ENCODE measurements at regions not wholly inside any gene's neighbourhood (a gene's known extent, or its start where the extent isn't known, plus 50 kb on each side); places are given as distances from the start of the nearest gene placed in this dataset.

DNA sequence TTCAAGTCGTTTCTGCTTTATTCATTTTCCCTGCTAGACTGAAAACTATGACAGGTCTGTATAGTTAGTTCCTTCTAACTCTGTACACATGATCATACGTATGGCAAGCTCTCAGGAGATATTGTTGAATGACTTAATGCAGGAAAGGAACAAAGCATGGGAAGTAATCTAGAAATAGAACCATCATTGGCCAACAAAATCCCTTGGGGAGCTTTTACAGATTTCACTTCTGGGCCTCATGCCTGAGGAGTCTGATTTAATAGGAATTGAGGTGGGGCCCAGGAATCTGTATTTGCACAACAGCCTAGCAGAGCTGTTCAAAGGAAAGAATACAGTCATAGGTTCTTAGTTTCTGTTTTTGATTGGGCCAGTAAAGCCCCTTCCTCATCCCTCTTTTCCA lies 229.2 kb downstream of the MAP2K6 start:
- no peaks in the 10 kb centered on the region for H3K4me1 ChIP-seq (ENCODE audit: control extremely low read depth in 1 of 4, control insufficient read depth in 4 of 4, insufficient read depth in 4 of 4, low read length in 3 of 4)
- H3K4me3 ChIP-seq (ENCODE audit: control insufficient read depth in 1 of 7, extremely low read depth in 1 of 7, insufficient read depth in 4 of 7, low read depth in 2 of 7, low read length in 6 of 7): no peak overlapping the region
- CTCF ChIA-PET: no interaction called here
- no peaks in the 10 kb centered on the region for H3K36me3 ChIP-seq (ENCODE audit: control insufficient read depth in 4 of 4, insufficient read depth in 4 of 4, low read length in 3 of 4)
- no peaks in the 10 kb centered on the region for H3K9me3 ChIP-seq (ENCODE audit: control extremely low read depth in 1 of 5, control insufficient read depth in 4 of 5, insufficient read depth in 2 of 5, low read depth in 1 of 5, low read length in 4 of 5)
- POLR2A ChIA-PET: no interaction called here
- no peak for DNase-seq
- no peaks in the 10 kb centered on the region for H3K27me3 ChIP-seq (replicated peaks in 2 of 5; ENCODE audit: control insufficient read depth in 4 of 5, insufficient read depth in 5 of 5, low read length in 4 of 5)
- WGBS (ENCODE audit: insufficient coverage): 94% methylated on average over 2 of the region's 2 CpGs
- H3K27ac ChIP-seq (ENCODE audit: insufficient read depth in 1 of 2, low read depth in 1 of 2, low read length in 2 of 2, poor library complexity in 1 of 2, severe bottlenecking in 2 of 2): no peak overlapping the region

DNA sequence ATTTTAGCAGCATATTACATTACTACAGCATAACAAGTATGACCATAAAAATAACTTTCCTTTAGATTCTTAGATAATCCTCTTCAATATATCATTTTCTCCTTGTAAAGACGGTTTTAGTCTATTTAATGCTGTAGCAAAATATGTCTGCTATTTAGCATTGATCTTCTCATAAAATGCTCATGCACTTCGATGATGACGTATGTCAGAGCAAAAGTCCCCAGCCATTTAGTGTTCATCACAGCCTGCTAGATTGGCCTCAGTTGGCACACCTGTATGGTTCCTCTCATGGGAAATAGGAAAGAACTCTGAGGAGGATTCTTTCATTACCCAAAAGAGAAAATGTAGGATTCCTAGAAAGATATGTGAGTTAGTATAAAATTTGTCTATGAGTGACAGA lies 232.2 kb downstream of the MAP2K6 start:
- H3K36me3 ChIP-seq (ENCODE audit: control insufficient read depth in 4 of 4, insufficient read depth in 4 of 4, low read length in 3 of 4): no peaks in the 10 kb centered on the region
- ChIA-PET CTCF (interaction anchor here (1.4 kb wide), 1 partner anchor 38 kb away, joined by 4 read pairs; no protein-coding TSS in a partner anchor), POLR2A (no interaction called here)
- no peak for DNase-seq
- H3K4me3 ChIP-seq (ENCODE audit: control insufficient read depth in 1 of 7, extremely low read depth in 1 of 7, insufficient read depth in 4 of 7, low read depth in 2 of 7, low read length in 6 of 7): no peak overlapping the region
- H3K27me3 ChIP-seq (replicated peaks in 2 of 5; ENCODE audit: control insufficient read depth in 4 of 5, insufficient read depth in 5 of 5, low read length in 4 of 5): no peaks in the 10 kb centered on the region
- H3K27ac ChIP-seq (ENCODE audit: insufficient read depth in 1 of 2, low read depth in 1 of 2, low read length in 2 of 2, poor library complexity in 1 of 2, severe bottlenecking in 2 of 2): no peak overlapping the region
- no CpG with 5 or more reads among the region's 3 CpGs for WGBS (ENCODE audit: insufficient coverage)
- H3K9me3 ChIP-seq (ENCODE audit: control extremely low read depth in 1 of 5, control insufficient read depth in 4 of 5, insufficient read depth in 2 of 5, low read depth in 1 of 5, low read length in 4 of 5): no peaks in the 10 kb centered on the region
- no peaks in the 10 kb centered on the region for H3K4me1 ChIP-seq (ENCODE audit: control extremely low read depth in 1 of 4, control insufficient read depth in 4 of 4, insufficient read depth in 4 of 4, low read length in 3 of 4)

DNA sequence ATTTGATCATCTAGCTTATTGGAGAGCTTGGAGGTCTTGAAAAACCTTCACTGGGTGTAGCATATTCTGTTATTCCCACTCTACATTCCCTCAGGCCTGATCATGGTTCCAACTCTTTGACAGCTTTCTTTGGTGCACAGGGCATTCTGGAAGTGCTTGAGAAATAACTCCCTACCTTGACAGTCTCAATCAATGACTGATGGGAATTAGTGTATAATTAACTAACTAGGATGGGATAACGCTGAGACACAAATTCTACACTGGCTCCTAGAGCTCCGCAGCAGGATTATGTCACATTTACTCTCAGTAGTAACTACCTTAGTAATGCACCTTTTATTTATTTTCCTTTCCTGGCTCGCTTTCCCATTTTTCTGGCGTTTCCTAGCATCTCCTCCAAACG lies 236.4 kb downstream of the MAP2K6 start:
- ChIA-PET POLR2A (no interaction called here), CTCF (no interaction called here)
- peaks cover 0 to 4% (median 0%) of the 10 kb centered on the region in 5 experiments for H3K9me3 ChIP-seq (ENCODE audit: control extremely low read depth in 1 of 5, control insufficient read depth in 4 of 5, insufficient read depth in 2 of 5, low read depth in 1 of 5, low read length in 4 of 5)
- WGBS (ENCODE audit: insufficient coverage): 100% methylated on average over 1 of the region's 5 CpGs
- no peak overlapping the region for H3K4me3 ChIP-seq (ENCODE audit: control insufficient read depth in 1 of 7, extremely low read depth in 1 of 7, insufficient read depth in 4 of 7, low read depth in 2 of 7, low read length in 6 of 7)
- H3K27ac ChIP-seq (ENCODE audit: insufficient read depth in 1 of 2, low read depth in 1 of 2, low read length in 2 of 2, poor library complexity in 1 of 2, severe bottlenecking in 2 of 2): no peak overlapping the region
- H3K4me1 ChIP-seq (ENCODE audit: control extremely low read depth in 1 of 4, control insufficient read depth in 4 of 4, insufficient read depth in 4 of 4, low read length in 3 of 4): no peaks in the 10 kb centered on the region
- H3K36me3 ChIP-seq (ENCODE audit: control insufficient read depth in 4 of 4, insufficient read depth in 4 of 4, low read length in 3 of 4): no peaks in the 10 kb centered on the region
- DNase-seq: no peak
- no peaks in the 10 kb centered on the region for H3K27me3 ChIP-seq (replicated peaks in 2 of 5; ENCODE audit: control insufficient read depth in 4 of 5, insufficient read depth in 5 of 5, low read length in 4 of 5)

DNA sequence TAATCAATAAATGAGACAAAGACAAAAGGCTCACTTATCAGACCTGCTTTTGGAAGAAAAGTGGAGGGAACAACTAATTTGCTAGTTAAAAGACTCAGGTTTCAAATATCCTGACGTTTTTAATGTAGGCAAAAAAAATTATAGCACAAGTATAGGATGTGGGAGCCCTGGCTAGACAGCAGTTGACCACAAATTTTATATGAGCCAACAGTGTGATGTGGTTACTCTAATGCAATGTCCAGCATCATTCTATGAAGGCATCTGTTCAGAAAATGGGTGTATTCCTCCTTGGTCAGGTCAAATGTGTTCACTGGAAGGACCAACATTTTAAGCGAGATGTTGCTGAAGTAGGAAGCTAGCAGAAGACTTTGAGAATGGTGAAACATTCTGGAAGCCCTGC lies 237.4 kb downstream of the MAP2K6 start:
- ChIA-PET POLR2A (no interaction called here), CTCF (no interaction called here)
- WGBS (ENCODE audit: insufficient coverage): 81% methylated on average over 2 of the region's 2 CpGs
- no peak for DNase-seq
- Histone ChIP-seq H3K27ac (ENCODE audit: insufficient read depth in 1 of 2, low read depth in 1 of 2, low read length in 2 of 2, poor library complexity in 1 of 2, severe bottlenecking in 2 of 2) (no peak overlapping the region), H3K4me3 (ENCODE audit: control insufficient read depth in 1 of 7, extremely low read depth in 1 of 7, insufficient read depth in 4 of 7, low read depth in 2 of 7, low read length in 6 of 7) (no peak overlapping the region), H3K9me3 (ENCODE audit: control extremely low read depth in 1 of 5, control insufficient read depth in 4 of 5, insufficient read depth in 2 of 5, low read depth in 1 of 5, low read length in 4 of 5) (peaks cover 0 to 4% (median 0%) of the 10 kb centered on the region in 5 experiments), H3K27me3 (replicated peaks in 2 of 5; ENCODE audit: control insufficient read depth in 4 of 5, insufficient read depth in 5 of 5, low read length in 4 of 5) (no peaks in the 10 kb centered on the region), H3K36me3 (ENCODE audit: control insufficient read depth in 4 of 4, insufficient read depth in 4 of 4, low read length in 3 of 4) (no peaks in the 10 kb centered on the region), H3K4me1 (ENCODE audit: control extremely low read depth in 1 of 4, control insufficient read depth in 4 of 4, insufficient read depth in 4 of 4, low read length in 3 of 4) (no peaks in the 10 kb centered on the region)

DNA sequence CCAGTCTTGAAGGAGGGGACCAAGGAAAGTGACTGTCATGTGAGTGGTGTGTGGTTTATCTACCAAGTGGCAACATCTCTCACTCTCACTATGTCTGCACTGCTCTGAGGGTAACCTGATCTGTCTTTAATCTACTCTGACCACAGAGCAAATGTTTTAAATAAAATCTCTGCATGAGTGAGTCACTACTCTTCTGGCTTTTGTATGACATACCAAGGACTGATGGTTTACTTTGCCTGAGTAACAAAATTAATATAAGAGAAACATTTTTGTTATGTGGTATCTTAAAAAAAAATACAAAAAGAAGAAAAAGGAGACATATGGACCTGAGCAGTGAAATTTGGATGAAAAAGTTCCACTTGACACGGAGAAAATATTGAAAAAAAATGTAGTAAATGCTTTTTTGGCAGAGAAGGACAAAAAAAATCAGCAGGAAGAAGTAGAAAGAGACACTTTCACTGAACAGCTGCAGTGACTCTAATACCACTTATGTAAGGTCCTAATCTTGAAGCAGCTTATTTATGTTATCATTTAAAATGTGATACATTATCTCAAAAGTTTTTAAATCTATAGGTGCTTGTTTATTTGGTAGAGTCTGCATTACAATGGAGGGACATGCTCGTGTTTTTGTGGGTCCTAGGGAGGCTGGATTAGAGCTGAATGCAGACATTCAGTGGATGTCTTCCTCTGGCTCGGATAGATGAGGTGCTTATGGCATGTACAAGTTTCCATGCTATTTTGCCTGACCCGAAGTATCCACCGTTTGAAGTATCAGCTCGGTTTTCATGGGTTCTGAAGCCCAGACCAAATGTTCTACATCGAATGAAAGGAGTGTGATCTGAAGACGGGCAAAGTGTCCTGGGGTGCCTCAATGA lies 240.7 kb downstream of the MAP2K6 start:
- Histone ChIP-seq H3K4me1 (ENCODE audit: control extremely low read depth in 1 of 4, control insufficient read depth in 4 of 4, insufficient read depth in 4 of 4, low read length in 3 of 4) (no peaks in the 10 kb centered on the region), H3K4me3 (ENCODE audit: control insufficient read depth in 1 of 7, extremely low read depth in 1 of 7, insufficient read depth in 4 of 7, low read depth in 2 of 7, low read length in 6 of 7) (no peak overlapping the region), H3K27me3 (replicated peaks in 2 of 5; ENCODE audit: control insufficient read depth in 4 of 5, insufficient read depth in 5 of 5, low read length in 4 of 5) (no peaks in the 10 kb centered on the region), H3K36me3 (ENCODE audit: control insufficient read depth in 4 of 4, insufficient read depth in 4 of 4, low read length in 3 of 4) (no peaks in the 10 kb centered on the region), H3K27ac (ENCODE audit: insufficient read depth in 1 of 2, low read depth in 1 of 2, low read length in 2 of 2, poor library complexity in 1 of 2, severe bottlenecking in 2 of 2) (no peak overlapping the region), H3K9me3 (ENCODE audit: control extremely low read depth in 1 of 5, control insufficient read depth in 4 of 5, insufficient read depth in 2 of 5, low read depth in 1 of 5, low read length in 4 of 5) (peaks cover 0 to 4% (median 0%) of the 10 kb centered on the region in 5 experiments)
- POLR2A ChIA-PET: no interaction called here
- CTCF ChIA-PET: no interaction called here
- no peak for DNase-seq
- WGBS (ENCODE audit: insufficient coverage): 97% methylated on average over 5 of the region's 8 CpGs

DNA sequence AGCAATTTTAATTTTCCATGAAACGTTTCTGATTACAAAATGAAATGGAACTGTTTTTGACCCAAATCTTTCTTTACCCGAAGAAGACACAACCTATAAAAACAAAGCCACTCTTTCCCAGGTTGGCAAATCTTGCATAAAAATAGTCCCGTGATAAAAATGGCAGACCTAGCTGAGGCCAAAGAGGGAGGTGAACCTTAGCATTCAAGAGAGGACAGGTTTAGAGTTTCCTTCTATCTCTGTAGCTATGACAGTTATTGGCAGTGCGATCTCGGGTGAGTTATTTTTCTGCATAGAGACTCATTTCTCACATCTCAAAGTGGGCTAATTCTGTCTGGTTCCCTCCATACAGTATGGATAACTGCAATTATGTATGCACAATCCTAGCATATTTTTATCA lies 241.4 kb downstream of the MAP2K6 start:
- no peak for DNase-seq
- no peaks in the 10 kb centered on the region for H3K27me3 ChIP-seq (replicated peaks in 2 of 5; ENCODE audit: control insufficient read depth in 4 of 5, insufficient read depth in 5 of 5, low read length in 4 of 5)
- H3K27ac ChIP-seq (ENCODE audit: insufficient read depth in 1 of 2, low read depth in 1 of 2, low read length in 2 of 2, poor library complexity in 1 of 2, severe bottlenecking in 2 of 2): no peak overlapping the region
- peaks cover 0 to 4% (median 0%) of the 10 kb centered on the region in 5 experiments for H3K9me3 ChIP-seq (ENCODE audit: control extremely low read depth in 1 of 5, control insufficient read depth in 4 of 5, insufficient read depth in 2 of 5, low read depth in 1 of 5, low read length in 4 of 5)
- H3K4me1 ChIP-seq (ENCODE audit: control extremely low read depth in 1 of 4, control insufficient read depth in 4 of 4, insufficient read depth in 4 of 4, low read length in 3 of 4): no peaks in the 10 kb centered on the region
- POLR2A ChIA-PET: no interaction called here
- WGBS (ENCODE audit: insufficient coverage): 87% methylated on average over 3 of the region's 5 CpGs
- H3K36me3 ChIP-seq (ENCODE audit: control insufficient read depth in 4 of 4, insufficient read depth in 4 of 4, low read length in 3 of 4): no peaks in the 10 kb centered on the region
- CTCF ChIA-PET: no interaction called here
- no peak overlapping the region for H3K4me3 ChIP-seq (ENCODE audit: control insufficient read depth in 1 of 7, extremely low read depth in 1 of 7, insufficient read depth in 4 of 7, low read depth in 2 of 7, low read length in 6 of 7)

DNA sequence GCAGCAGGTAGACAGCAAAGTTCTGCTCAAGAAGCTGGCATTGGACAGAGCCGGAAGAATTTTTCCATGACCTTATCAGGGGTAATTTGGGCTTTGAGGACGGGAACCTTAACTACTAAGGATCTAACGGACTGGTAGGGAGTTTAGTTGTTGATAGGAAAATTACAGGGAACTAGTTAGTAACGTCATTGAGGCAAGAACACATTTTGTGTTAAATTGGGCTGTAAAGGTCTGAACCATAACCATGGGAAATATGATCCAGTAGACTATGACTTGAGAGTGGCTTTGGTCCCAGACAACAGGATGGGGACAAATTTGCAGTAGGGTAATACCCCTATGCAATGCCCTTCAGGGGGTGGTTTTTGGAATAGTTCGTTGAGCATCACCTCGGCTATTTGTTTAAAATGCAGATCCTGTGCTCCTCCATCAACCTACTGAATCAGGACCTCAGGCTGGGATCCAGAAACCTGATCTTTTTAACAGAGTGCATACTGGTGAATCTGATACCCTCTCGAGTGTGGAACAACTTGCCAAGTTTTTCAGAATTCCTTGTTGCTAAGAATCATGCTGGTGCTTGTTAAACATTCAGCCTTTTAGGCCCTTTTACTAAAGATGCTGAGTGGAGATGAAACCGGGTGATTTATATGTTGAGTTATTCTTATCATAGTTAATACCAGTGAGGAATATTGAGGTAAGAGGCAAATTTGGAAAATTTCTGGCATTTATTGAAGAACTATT lies 255.1 kb downstream of the MAP2K6 start:
- Histone ChIP-seq H3K4me3 (ENCODE audit: control insufficient read depth in 1 of 7, extremely low read depth in 1 of 7, insufficient read depth in 4 of 7, low read depth in 2 of 7, low read length in 6 of 7) (no peak overlapping the region), H3K9me3 (ENCODE audit: control extremely low read depth in 1 of 5, control insufficient read depth in 4 of 5, insufficient read depth in 2 of 5, low read depth in 1 of 5, low read length in 4 of 5) (no peaks in the 10 kb centered on the region), H3K27me3 (replicated peaks in 2 of 5; ENCODE audit: control insufficient read depth in 4 of 5, insufficient read depth in 5 of 5, low read length in 4 of 5) (no peaks in the 10 kb centered on the region), H3K4me1 (ENCODE audit: control extremely low read depth in 1 of 4, control insufficient read depth in 4 of 4, insufficient read depth in 4 of 4, low read length in 3 of 4) (no peaks in the 10 kb centered on the region), H3K36me3 (ENCODE audit: control insufficient read depth in 4 of 4, insufficient read depth in 4 of 4, low read length in 3 of 4) (no peaks in the 10 kb centered on the region), H3K27ac (ENCODE audit: insufficient read depth in 1 of 2, low read depth in 1 of 2, low read length in 2 of 2, poor library complexity in 1 of 2, severe bottlenecking in 2 of 2) (no peak overlapping the region)
- DNase-seq: no peak
- 95% methylated on average over 4 of the region's 8 CpGs for WGBS (ENCODE audit: insufficient coverage)
- POLR2A ChIA-PET: no interaction called here
- CTCF ChIA-PET: no interaction called here

Measured in common myeloid progenitor, CD34-positive (primary cell).